Stimulated activated CD4-positive, alpha-beta T cell treated with anti-CD3 and anti-CD28 coated beads, Interleukin-4, amount 100 ng/mL, for 1 hour (primary cell): ENCODE measurements at regions not wholly inside any gene's neighbourhood (a gene's known extent, or its start where the extent isn't known, plus 50 kb on each side); places are given as distances from the start of the nearest gene placed in this dataset.

Experiments
- DNase-seq: peaks from one replicate; pipeline ENCODE4 v3.0.0-alpha.2; 2020

GRCh38 chr2:7476371-7476770 is 559.2 kb downstream of the RNF144A start:
- DNase-seq = no peak

GRCh38 chr2:7479603-7480002 is 562.4 kb downstream of the RNF144A start:
- DNase-seq = no peak

GRCh38 chr2:7480431-7480830 is 563.2 kb downstream of the RNF144A start:
- DNase-seq = no peak

GRCh38 chr2:7490672-7491071 is 573.5 kb downstream of the RNF144A start:
- no peak for DNase-seq

DNA sequence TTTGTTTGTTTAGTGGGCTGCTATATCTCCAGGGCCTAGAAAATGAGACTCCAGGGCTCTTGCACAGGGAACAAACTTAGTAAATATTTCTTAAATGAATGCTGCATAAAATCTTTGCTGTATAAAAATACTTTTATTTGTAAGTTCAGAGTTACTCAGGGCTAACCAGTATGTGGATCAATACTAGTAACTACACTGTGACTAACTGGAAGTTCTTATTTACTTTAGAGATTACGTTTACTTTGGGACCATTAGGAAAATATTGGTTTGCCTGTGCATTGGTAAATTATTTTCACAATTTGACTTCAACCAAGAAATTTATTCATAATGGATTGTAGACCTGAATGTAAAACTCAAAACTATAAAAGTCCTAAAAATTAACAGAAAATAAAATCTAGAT is 575.5 kb downstream of the RNF144A start:
- DNase-seq = no peak

GRCh38 chr2:7497178-7497577 is 580.0 kb downstream of the RNF144A start:
- no peak for DNase-seq

- no peak for DNase-seq
Observed at GRCh38 chr2:7499018-7499417, 581.8 kb downstream of the RNF144A start.

GRCh38 chr2:7502336-7502735 is 585.1 kb downstream of the RNF144A start:
- no peak for DNase-seq

DNA sequence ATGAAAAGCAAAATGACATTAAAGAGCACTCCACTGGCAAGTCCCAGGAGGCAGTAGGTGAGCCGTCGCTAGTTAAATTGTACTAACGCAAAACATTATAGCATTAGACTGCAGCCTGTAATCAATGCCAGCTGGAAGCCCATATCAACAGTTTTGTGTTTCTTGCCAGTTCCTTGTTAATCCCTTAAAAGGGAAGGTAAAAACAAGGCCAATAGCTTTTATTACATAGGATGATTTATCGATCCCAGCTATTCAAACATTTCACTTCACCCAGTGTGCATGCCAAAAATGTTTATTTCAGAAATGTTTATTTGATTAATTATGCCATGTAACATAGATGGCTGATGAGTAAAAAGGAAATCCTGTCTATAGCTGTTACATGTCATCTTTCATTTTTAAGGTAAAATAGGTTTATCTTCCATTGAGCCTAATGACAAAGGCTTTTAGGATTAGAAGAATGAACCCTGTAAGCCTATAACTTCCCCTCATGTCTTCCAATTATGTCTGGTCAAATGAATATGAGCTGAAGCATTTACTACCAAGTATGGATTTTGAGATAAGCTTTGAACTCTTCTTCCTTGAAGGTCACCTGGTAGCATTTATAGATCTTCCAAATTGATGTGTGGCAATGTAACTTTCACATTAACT is 591.2 kb downstream of the RNF144A start:
- DNase-seq = no peak

DNA sequence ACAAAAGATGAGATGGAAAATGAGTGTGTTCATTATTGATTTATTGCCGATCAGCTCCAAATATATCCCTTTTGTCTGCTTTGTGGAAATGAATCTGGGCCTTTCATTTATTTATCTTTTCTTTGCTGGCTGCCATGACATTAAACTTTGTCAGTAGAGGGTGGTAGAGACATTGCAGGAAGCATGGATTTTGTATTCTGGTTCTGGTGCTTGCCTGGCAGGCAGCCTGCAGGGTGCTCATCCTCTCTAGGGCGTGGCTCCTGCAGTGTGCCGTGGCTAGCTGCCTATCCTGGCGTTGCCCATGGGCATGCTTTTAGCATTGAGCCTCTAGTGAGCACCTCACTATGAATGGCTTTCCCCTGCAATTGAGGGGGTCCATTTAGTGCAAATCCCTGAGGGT is 593.1 kb downstream of the RNF144A start:
- DNase-seq = no peak

DNA sequence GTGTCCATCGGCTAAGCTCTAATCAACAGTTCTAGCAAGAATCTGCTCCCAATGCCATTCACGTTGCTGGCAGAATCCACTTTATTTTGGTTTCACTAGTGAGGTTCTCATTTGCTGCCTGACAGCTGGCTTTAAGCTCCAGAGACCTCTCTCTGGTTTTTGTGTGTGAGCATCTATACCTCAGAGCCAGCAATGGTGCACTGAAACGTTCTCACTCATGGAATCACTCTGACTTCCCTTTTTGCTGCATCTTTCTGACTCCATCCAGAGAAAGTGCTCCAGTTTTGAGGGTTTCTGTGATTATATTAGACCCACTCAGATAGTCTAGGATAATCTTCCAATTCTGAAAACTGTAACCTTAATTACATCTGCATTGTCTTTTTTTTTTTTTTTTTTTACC is 596.6 kb downstream of the RNF144A start:
- no peak for DNase-seq

- no peak for DNase-seq
Observed at GRCh38 chr2:7515327-7515726, 598.1 kb downstream of the RNF144A start.

DNA sequence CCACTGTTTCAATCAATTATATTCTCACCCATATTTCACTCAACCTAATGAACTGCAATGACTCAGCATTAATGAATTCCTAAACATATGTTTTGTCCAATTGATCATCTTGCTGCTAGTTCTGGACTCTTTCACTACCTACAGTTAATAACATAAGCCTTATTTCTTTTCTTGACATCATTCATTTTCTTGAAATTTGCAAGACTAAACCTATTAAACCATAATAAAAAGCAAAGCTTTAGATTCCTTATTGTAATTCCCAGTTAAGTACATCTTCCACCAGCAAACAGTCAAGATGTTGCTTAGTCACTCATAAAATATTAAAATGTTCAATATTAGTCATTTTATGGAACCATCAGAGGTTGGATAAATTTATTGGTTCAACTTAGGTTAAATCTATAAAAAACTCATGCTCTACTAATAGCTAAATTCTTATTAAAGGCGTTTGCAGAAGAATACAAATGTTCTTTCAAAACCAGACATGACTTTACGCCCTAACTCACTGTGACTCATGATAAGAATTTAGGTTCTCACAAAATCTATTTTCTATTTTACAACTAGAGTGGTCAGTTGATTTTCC is 599.4 kb downstream of the RNF144A start:
- DNase-seq = no peak

DNA sequence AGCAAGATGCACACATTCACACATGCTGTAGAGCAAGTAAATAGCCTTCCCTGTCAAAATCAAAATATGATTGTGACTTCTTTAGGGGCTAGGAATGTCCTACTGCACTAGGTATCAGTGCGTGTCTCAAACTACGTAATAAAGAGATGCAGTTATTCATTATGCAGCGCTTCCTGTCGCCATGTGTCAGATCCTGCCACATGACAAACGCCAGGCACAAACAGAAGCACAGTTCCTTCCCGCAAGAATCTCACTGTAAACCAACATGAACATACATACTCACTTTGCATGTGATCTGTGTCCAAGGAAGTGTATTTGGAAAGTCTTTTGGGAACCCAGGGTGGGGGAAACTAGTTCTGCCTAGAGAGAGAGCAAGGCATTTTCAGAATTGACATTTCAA is 599.9 kb downstream of the RNF144A start:
- DNase-seq = no peak

DNA sequence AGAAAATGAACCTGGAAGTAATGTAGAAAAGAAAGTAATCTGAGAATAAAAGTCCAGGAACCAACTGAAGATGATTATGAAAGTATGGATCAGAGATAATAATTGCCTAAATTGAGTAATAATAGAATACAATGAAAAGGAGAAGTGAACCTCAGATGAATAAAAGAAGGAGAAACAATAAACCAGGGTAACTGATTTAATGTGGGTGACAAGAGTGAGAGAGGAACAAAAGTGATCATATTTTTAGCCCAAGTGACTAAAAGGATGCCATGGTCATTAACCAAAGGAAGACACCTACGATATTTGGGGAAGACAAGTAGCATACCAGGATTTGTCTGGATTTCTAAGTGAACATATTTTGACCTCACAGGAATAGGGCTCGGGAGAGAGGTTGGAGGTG is 600.6 kb downstream of the RNF144A start:
- DNase-seq = no peak

DNA sequence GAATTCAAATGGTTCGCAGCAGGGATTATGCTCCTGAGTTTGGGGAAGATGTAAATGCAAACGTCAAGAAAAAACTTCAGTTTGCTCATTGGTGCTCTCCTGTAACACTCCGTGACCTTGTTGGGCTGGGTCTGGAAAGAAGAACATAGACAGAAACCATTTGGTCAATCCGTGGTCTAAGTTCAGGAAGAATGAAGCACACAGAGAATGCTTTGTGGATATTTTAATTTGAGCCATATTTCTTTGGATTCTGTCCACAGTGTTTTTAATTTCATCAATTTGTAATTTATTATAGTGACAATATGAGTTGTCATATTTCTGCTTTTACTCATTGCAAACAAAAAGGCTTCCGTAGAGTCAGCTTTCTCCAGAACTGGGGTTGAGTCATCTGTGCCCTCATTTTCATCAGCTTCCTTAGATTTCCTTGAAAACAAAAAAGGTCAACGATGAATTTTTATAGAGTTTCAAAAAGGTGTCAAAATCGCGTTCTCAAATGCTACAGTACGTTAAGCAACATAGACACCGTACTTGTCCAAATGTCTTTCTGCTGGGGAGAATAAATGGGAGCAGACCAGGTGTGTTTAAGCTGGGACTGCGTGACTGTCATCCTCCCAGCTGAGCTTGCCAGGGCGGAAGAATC is 606.4 kb downstream of the RNF144A start:
- no peak for DNase-seq

- DNase-seq = no peak
Observed at GRCh38 chr2:7524195-7524594, 607.0 kb downstream of the RNF144A start.

- DNase-seq = no peak
Observed at GRCh38 chr2:7525746-7526145, 608.5 kb downstream of the RNF144A start.

DNA sequence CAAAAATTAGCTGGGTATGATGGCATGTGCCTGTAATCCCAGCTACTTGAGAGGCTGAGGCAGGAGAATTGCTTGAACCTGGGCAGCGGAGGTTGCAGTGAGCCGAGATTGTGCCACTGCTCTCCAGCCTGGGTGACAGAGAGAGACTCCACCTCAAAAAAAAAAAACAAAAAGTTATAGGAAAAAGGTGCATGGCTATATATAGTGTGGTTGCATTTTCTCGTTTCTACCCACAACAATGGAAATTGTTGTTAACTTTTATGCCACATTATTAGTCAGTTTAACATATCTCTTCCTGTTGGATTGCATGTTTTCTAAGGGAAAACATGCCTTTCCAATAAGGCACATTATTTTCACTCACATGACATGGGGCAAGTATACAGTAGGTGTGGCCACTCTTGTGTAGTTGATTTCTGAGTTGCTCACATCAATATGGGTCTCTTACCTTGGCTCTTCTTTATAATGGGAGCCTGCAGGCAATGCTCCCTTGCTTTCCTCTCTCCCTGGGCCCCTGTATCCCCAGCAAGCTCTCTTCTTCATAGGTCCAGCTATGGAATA is 610.0 kb downstream of the RNF144A start:
- DNase-seq = no peak

DNA sequence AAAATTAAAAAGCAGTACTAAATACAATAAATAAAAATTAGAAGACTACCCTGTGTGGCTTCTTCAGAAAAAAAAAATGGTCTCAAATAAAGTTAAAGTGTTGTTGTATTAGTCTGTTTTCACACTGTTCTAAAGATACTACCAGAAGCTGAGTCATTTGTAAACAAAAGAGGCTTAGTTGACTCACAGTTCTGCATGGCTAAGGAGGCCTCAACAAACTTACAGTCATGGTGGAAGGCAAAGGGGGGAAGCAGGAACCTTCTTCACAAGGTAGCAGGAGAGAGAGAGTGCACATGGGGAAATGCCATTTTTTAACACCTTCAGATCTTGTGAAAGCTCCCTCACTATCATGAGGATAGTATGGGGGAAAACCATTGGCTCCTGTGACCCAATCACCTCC is 612.8 kb downstream of the RNF144A start:
- DNase-seq = no peak

DNA sequence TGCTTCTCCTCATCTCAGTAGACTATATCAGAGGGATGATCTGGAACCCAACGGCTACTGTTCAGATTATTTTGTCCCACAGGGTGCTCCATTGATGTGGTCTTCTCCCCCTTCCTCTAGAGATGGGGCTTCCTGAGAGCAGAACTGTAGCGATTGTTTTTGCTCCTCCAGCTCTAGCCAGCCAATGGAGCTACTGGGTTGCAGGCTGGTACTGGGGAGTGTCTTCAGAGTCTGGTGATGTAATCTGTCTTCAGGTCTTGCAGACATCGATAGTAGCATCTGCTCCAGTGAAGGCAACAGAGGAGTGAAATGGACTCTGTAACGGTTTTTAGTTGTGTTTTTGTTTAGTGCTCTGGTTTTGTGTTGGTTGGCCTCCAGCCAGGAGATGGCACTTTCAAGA is 621.9 kb downstream of the RNF144A start:
- no peak for DNase-seq

- no peak for DNase-seq
Observed at GRCh38 chr2:7539760-7540159, 622.5 kb downstream of the RNF144A start.

DNA sequence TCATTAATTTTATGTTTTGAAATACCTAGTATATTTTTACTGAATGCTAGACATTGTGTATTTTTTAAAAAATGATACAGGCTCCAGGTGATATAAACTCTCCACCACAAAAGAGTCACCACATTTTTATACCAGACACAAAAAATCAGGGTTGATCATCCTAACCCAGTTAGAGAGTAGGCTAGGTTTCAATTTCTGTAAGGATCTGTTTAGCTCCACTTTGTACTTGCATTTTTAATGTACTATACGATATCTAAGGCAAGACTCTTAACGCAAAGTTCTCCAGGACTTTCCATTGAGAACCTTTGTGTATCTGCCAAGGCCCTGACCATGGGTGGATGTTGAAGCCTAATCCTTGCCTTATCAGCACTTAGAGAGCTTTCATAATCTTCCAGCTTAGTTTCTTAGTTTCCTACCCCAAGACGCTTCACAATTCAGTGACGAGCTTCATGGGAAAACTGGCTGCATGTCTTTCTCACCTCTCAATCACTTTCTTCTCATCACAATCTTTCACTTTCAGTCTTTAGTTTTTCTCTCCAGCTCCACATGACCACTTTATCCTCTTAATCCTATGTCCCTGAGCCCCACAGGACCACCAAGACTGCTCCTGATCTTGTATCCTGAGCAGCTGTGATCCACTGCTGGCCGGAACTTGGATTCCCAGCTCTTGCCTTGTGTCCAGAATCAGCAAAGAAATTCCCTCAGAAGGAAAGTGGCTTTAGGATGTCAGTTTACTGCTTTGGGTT is 635.8 kb downstream of the RNF144A start:
- no peak for DNase-seq

GRCh38 chr2:7555260-7555659 is 638.0 kb downstream of the RNF144A start:
- no peak for DNase-seq
